ENCODE measurements at regions not wholly inside any gene's neighbourhood (a gene's known extent, or its start where the extent isn't known, plus 50 kb on each side); places are given as distances from the start of the nearest gene placed in this dataset.

GRCh38 chr16:80408014-80408413, 132.8 kb upstream of the DYNLRB2 start:
- no peak overlapping the region for H3K4me3 ChIP-seq (ENCODE audit: low read depth, low read length)
- DNase-seq (ENCODE audit: low read depth, low spot score), result no peak
- in situ Hi-C loops (cut with HindIII; ENCODE audit: low sequenced_read_pairs), result no loop called here
- no peak for TF ChIP-seq CTCF (IDR thresholded peaks at IDR 0.05; ENCODE audit: low read depth, low read length)

- in situ Hi-C loops (cut with HindIII; ENCODE audit: low sequenced_read_pairs), result no loop called here
- TF ChIP-seq CTCF (IDR thresholded peaks at IDR 0.05; ENCODE audit: low read depth, low read length), result no peak
- H3K4me3 ChIP-seq (ENCODE audit: low read depth, low read length), result no peak overlapping the region
- DNase-seq (ENCODE audit: low read depth, low spot score), result no peak
These were observed 133.4 kb upstream of the DYNLRB2 start for GRCh38 chr16:80407265-80407987.

- no peak overlapping the region for H3K4me3 ChIP-seq (ENCODE audit: low read depth, low read length)
- no peak for TF ChIP-seq CTCF (IDR thresholded peaks at IDR 0.05; ENCODE audit: low read depth, low read length)
- in situ Hi-C loops (cut with HindIII; ENCODE audit: low sequenced_read_pairs), result no loop called here
- no peak for DNase-seq (ENCODE audit: low read depth, low spot score)
These were observed 135.9 kb upstream of the DYNLRB2 start for GRCh38 chr16:80404847-80405246.

- DNase-seq (ENCODE audit: low read depth, low spot score), result no peak
- no peak for TF ChIP-seq CTCF (IDR thresholded peaks at IDR 0.05; ENCODE audit: low read depth, low read length)
- in situ Hi-C loops (cut with HindIII; ENCODE audit: low sequenced_read_pairs), result no loop called here
- H3K4me3 ChIP-seq (ENCODE audit: low read depth, low read length), result no peak overlapping the region
These were observed 136.9 kb upstream of the DYNLRB2 start for GRCh38 chr16:80403894-80404293.

- in situ Hi-C loops (cut with HindIII; ENCODE audit: low sequenced_read_pairs), result no loop called here
- DNase-seq (ENCODE audit: low read depth, low spot score), result no peak
- no peak overlapping the region for H3K4me3 ChIP-seq (ENCODE audit: low read depth, low read length)
- no peak for TF ChIP-seq CTCF (IDR thresholded peaks at IDR 0.05; ENCODE audit: low read depth, low read length)
These were observed 149.8 kb upstream of the DYNLRB2 start for GRCh38 chr16:80390871-80391489.

- no peak for DNase-seq (ENCODE audit: low read depth, low spot score)
- H3K4me3 ChIP-seq (ENCODE audit: low read depth, low read length), result no peak overlapping the region
- in situ Hi-C loops (cut with HindIII; ENCODE audit: low sequenced_read_pairs), result no loop called here
- no peak for TF ChIP-seq CTCF (IDR thresholded peaks at IDR 0.05; ENCODE audit: low read depth, low read length)
These were observed 150.7 kb upstream of the DYNLRB2 start for GRCh38 chr16:80390046-80390445.
